ENCODE measurements at regions not wholly inside any gene's neighbourhood (a gene's known extent, or its start where the extent isn't known, plus 50 kb on each side); places are given as distances from the start of the nearest gene placed in this dataset.

GRCh38 chr14:82104013-82104412, 570.4 kb upstream of the SEL1L start:
- Histone ChIP-seq H4K20me1 (ENCODE audit: insufficient read depth) (no peaks in the 10 kb centered on the region), H3K27me3 (ENCODE audit: insufficient read depth, low read depth, low read length) (no peaks in the 10 kb centered on the region), H3K9me3 (ENCODE audit: low read length) (no peaks in the 10 kb centered on the region), H3K4me3 (ENCODE audit: low read length) (no peak overlapping the region), H3F3A (ENCODE audit: insufficient read depth, low read length, poor library complexity, severe bottlenecking) (no peaks in the 10 kb centered on the region), H3K4me2 (ENCODE audit: low read length) (no peak overlapping the region), H3K27ac (ENCODE audit: low read length) (no peak overlapping the region), H3K9ac (ENCODE audit: low read length) (no peak overlapping the region), H2AFZ (ENCODE audit: low read depth, low read length) (no peak overlapping the region), H3K9me2 (ENCODE audit: insufficient read depth, low read length) (no peaks in the 10 kb centered on the region), H3K36me3 (ENCODE audit: insufficient read depth, low read length) (no peaks in the 10 kb centered on the region), H3K79me2 (replicated peaks; ENCODE audit: insufficient read depth, low read length) (no peaks in the 10 kb centered on the region)
- TF ChIP-seq RAD21 (conservative IDR thresholded peaks at IDR 0.05) (no peak), MXI1 (conservative IDR thresholded peaks at IDR 0.05; ENCODE audit: poor library complexity, severe bottlenecking) (no peak), TAF1 (IDR thresholded peaks at IDR 0.05; ENCODE audit: low read depth) (no peak), SMC3 (conservative IDR thresholded peaks at IDR 0.05; ENCODE audit: poor library complexity) (no peak), POLR2AphosphoS5 (IDR thresholded peaks at IDR 0.05) (no peak), CTCF (IDR thresholded peaks at IDR 0.05; ENCODE audit: poor library complexity, severe bottlenecking) (no peak), EZH2 (IDR thresholded peaks at IDR 0.05; ENCODE audit: borderline replicate concordance, insufficient read depth, low read length, poor library complexity, severe bottlenecking) (no peak), EP300 (conservative IDR thresholded peaks at IDR 0.05; ENCODE audit: poor library complexity, severe bottlenecking) (no peak)
- TF ChIP-seq, protein P1, sequence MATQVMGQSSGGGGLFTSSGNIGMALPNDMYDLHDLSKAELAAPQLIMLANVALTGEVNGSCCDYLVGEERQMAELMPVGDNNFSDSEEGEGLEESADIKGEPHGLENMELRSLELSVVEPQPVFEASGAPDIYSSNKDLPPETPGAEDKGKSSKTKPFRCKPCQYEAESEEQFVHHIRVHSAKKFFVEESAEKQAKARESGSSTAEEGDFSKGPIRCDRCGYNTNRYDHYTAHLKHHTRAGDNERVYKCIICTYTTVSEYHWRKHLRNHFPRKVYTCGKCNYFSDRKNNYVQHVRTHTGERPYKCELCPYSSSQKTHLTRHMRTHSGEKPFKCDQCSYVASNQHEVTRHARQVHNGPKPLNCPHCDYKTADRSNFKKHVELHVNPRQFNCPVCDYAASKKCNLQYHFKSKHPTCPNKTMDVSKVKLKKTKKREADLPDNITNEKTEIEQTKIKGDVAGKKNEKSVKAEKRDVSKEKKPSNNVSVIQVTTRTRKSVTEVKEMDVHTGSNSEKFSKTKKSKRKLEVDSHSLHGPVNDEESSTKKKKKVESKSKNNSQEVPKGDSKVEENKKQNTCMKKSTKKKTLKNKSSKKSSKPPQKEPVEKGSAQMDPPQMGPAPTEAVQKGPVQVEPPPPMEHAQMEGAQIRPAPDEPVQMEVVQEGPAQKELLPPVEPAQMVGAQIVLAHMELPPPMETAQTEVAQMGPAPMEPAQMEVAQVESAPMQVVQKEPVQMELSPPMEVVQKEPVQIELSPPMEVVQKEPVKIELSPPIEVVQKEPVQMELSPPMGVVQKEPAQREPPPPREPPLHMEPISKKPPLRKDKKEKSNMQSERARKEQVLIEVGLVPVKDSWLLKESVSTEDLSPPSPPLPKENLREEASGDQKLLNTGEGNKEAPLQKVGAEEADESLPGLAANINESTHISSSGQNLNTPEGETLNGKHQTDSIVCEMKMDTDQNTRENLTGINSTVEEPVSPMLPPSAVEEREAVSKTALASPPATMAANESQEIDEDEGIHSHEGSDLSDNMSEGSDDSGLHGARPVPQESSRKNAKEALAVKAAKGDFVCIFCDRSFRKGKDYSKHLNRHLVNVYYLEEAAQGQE (IDR thresholded peaks at IDR 0.05; ENCODE audit: borderline replicate concordance) = no peak

DNA sequence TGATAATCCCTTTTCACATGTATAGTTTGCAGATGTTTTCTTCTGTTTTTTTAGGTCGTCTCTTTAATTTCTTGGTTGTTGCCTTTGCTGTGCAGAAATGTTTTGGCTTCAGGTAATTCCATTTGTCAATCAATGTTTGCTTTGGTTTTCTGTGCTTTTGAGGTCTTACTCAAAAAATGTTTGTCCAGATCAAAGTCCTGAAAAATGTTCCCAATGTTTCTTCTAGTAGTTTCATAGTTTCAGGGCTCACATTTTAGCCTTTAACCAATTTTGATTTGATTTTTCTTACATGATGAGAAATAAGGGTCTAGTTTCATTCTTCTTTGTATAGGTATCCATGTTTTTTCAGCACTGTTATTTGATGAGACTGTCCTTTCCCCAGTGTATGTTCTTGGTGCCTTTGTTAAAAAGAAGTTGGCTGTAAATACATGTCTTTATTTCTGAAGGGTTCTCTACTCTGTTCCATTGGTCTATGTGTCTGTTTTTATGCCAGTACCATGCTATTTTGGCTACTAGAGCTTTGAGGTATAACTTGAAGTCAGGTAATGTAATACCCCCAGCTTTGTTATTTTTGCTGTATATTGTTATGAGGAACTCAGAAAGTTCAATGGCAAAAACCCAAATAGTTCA, 578.7 kb upstream of the SEL1L start:
- no peak overlapping the region for H3K4me3 ChIP-seq (ENCODE audit: low read length)
- no peak overlapping the region for H2AFZ ChIP-seq (ENCODE audit: low read depth, low read length)
- H3F3A ChIP-seq (ENCODE audit: insufficient read depth, low read length, poor library complexity, severe bottlenecking) = no peaks in the 10 kb centered on the region
- H3K9me2 ChIP-seq (ENCODE audit: insufficient read depth, low read length) = no peaks in the 10 kb centered on the region
- no peak for TF ChIP-seq EP300 (conservative IDR thresholded peaks at IDR 0.05; ENCODE audit: poor library complexity, severe bottlenecking)
- TF ChIP-seq SMC3 (conservative IDR thresholded peaks at IDR 0.05; ENCODE audit: poor library complexity) = no peak
- TF ChIP-seq RAD21 (conservative IDR thresholded peaks at IDR 0.05) = no peak
- no peak for TF ChIP-seq POLR2AphosphoS5 (IDR thresholded peaks at IDR 0.05)
- TF ChIP-seq EZH2 (IDR thresholded peaks at IDR 0.05; ENCODE audit: borderline replicate concordance, insufficient read depth, low read length, poor library complexity, severe bottlenecking) = no peak
- TF ChIP-seq TAF1 (IDR thresholded peaks at IDR 0.05; ENCODE audit: low read depth) = no peak
- TF ChIP-seq, protein P1 (IDR thresholded peaks at IDR 0.05; ENCODE audit: borderline replicate concordance) = no peak
- TF ChIP-seq MXI1 (conservative IDR thresholded peaks at IDR 0.05; ENCODE audit: poor library complexity, severe bottlenecking) = no peak
- no peak for TF ChIP-seq CTCF (IDR thresholded peaks at IDR 0.05; ENCODE audit: poor library complexity, severe bottlenecking)
- H3K4me2 ChIP-seq (ENCODE audit: low read length) = no peak overlapping the region
- H4K20me1 ChIP-seq (ENCODE audit: insufficient read depth) = no peaks in the 10 kb centered on the region
- no peaks in the 10 kb centered on the region for H3K79me2 ChIP-seq (replicated peaks; ENCODE audit: insufficient read depth, low read length)
- H3K27ac ChIP-seq (ENCODE audit: low read length) = no peak overlapping the region
- H3K27me3 ChIP-seq (ENCODE audit: insufficient read depth, low read depth, low read length) = no peaks in the 10 kb centered on the region
- H3K36me3 ChIP-seq (ENCODE audit: insufficient read depth, low read length) = no peaks in the 10 kb centered on the region
- H3K9ac ChIP-seq (ENCODE audit: low read length) = no peak overlapping the region
- no peaks in the 10 kb centered on the region for H3K9me3 ChIP-seq (ENCODE audit: low read length)
